MM.1S (cell line): ENCODE measurements at regions not wholly inside any gene's neighbourhood (a gene's known extent, or its start where the extent isn't known, plus 50 kb on each side); places are given as distances from the start of the nearest gene placed in this dataset.

ENCODE experiments used
- DNase-seq: peaks from one replicate; pipeline ENCODE4 v3.0.0-alpha.2; 2015
- H2AFZ ChIP-seq: fragments of 300-600 bp; sonication (generic); 2 replicates; pipeline ENCODE4 v1.6.0; 2016; ENCODE audit warnings: antibody characterized with exemption, low read length
- H3F3A ChIP-seq: fragments of 300-600 bp; sonication (generic); 2 replicates; pipeline ENCODE4 v1.6.1; 2016; ENCODE audit warnings: mild to moderate bottlenecking, antibody characterized with exemption, low read length, moderate library complexity, mixed read lengths; ENCODE audit not compliant: insufficient read depth
- H3K27ac ChIP-seq: fragments of 300-600 bp; sonication (generic); 2 replicates; pipeline ENCODE4 v1.5.1; 2016; ENCODE audit warnings: mild to moderate bottlenecking, low read length
- H3K27me3 ChIP-seq: fragments of 300-600 bp; sonication (generic); replicated peaks from 2 replicates; pipeline ENCODE4 v1.6.0; 2016; ENCODE audit warnings: low read length; ENCODE audit not compliant: insufficient read depth
- H3K36me3 ChIP-seq: fragments of 300-600 bp; sonication (generic); replicated peaks from 2 replicates; pipeline ENCODE4 v1.6.1; 2016; ENCODE audit warnings: mild to moderate bottlenecking, low read length, mixed read lengths; ENCODE audit not compliant: insufficient read depth
- H3K4me1 ChIP-seq: fragments of 300-600 bp; sonication (generic); 2 replicates; pipeline ENCODE4 v1.6.1; 2016; ENCODE audit warnings: low read length, mixed read lengths
- H3K4me2 ChIP-seq: fragments of 300-600 bp; sonication (generic); 2 replicates; pipeline ENCODE4 v1.6.0; 2016; ENCODE audit warnings: low read depth, low read length
- H3K4me3 ChIP-seq: fragments of 300-600 bp; sonication (generic); 2 replicates; pipeline ENCODE4 v1.5.1; 2016; ENCODE audit warnings: low read length, mixed read lengths
- H3K79me2 ChIP-seq: fragments of 300-600 bp; sonication (generic); 2 replicates; pipeline ENCODE4 v1.6.1; 2016; ENCODE audit warnings: mixed run types, low read length, mixed read lengths
- H3K9ac ChIP-seq: fragments of 300-600 bp; sonication (generic); 2 replicates; pipeline ENCODE4 v1.6.1; 2016; ENCODE audit warnings: low read length, mixed read lengths
- H3K9me2 ChIP-seq: fragments of 300-600 bp; sonication (generic); replicated peaks from 2 replicates; pipeline ENCODE4 v1.6.1; 2016; ENCODE audit warnings: mild to moderate bottlenecking, low read length, mixed read lengths; ENCODE audit not compliant: insufficient read depth
- H3K9me3 ChIP-seq: fragments of 300-600 bp; sonication (generic); replicated peaks from 2 replicates; pipeline ENCODE4 v1.6.1; 2016; ENCODE audit warnings: mild to moderate bottlenecking, low read length, mixed read lengths; ENCODE audit not compliant: insufficient read depth
- H4K20me1 ChIP-seq: fragments of 300-600 bp; sonication (generic); 2 replicates; pipeline ENCODE4 v1.6.1; 2016; ENCODE audit warnings: mild to moderate bottlenecking, low read length, moderate library complexity, mixed read lengths; ENCODE audit not compliant: insufficient read depth
- EZH2 ChIP-seq: fragments of 300-600 bp; sonication (generic); optimal IDR thresholded peaks from 2 replicates; pipeline ENCODE3; 2017; ENCODE audit warnings: low read depth, mild to moderate bottlenecking, antibody characterized with exemption, low read length, mixed read lengths
- EZH2phosphoT487 ChIP-seq: fragments of 300-600 bp; sonication (generic); IDR thresholded peaks from 2 replicates; pipeline ENCODE4 v1.6.1; 2018; ENCODE audit warnings: antibody characterized with exemption, low read length
- TF ChIP-seq, protein P1 (sequence below): fragments of 300-600 bp; sonication (generic); IDR thresholded peaks from 2 replicates; pipeline ENCODE4 v1.5.1; 2016; ENCODE audit warnings: antibody characterized with exemption, low read length, mixed read lengths

DNA sequence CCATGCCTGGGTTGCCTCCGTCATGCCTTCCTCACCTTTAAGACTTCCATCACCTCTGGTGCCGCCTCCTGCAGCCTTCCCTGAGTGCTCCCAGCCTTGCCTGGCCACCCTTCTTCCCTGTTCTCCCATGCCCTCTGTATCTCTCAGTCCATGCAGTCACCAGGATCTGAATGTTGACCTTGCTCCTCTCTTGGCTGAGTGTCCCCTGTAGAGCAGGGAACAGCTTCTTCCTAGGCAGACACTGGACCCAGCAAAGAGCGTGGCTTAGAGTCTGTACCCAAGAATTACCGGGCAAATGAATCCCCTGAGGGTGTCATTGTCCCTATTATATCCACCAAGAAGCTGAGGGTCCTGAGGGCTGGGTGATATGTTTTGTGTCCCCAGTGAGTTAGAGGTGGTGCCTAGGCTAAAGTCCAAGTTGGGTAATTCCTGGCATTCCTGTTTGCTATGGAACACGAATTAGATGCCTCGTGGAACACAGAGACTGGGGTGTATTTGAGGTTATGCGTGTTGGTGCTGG lies 505.6 kb downstream of the RPS24 start:
- Histone ChIP-seq H3K9me3 (no peaks in the 10 kb centered on the region), H3K9ac (no peak overlapping the region), H3K4me3 (no peak overlapping the region), H3K9me2 (no peaks in the 10 kb centered on the region), H3K36me3 (no peaks in the 10 kb centered on the region), H3K4me1 (no peaks in the 10 kb centered on the region), H2AFZ (no peak overlapping the region), H3F3A (no peaks in the 10 kb centered on the region), H3K27ac (no peak overlapping the region), H4K20me1 (no peaks in the 10 kb centered on the region), H3K4me2 (no peak overlapping the region), H3K27me3 (no peaks in the 10 kb centered on the region), H3K79me2 (no peaks in the 10 kb centered on the region)
- TF ChIP-seq, protein P1, sequence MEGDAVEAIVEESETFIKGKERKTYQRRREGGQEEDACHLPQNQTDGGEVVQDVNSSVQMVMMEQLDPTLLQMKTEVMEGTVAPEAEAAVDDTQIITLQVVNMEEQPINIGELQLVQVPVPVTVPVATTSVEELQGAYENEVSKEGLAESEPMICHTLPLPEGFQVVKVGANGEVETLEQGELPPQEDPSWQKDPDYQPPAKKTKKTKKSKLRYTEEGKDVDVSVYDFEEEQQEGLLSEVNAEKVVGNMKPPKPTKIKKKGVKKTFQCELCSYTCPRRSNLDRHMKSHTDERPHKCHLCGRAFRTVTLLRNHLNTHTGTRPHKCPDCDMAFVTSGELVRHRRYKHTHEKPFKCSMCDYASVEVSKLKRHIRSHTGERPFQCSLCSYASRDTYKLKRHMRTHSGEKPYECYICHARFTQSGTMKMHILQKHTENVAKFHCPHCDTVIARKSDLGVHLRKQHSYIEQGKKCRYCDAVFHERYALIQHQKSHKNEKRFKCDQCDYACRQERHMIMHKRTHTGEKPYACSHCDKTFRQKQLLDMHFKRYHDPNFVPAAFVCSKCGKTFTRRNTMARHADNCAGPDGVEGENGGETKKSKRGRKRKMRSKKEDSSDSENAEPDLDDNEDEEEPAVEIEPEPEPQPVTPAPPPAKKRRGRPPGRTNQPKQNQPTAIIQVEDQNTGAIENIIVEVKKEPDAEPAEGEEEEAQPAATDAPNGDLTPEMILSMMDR, result no peak
- TF ChIP-seq EZH2 (no peak), EZH2phosphoT487 (no peak)
- no peak for DNase-seq

DNA sequence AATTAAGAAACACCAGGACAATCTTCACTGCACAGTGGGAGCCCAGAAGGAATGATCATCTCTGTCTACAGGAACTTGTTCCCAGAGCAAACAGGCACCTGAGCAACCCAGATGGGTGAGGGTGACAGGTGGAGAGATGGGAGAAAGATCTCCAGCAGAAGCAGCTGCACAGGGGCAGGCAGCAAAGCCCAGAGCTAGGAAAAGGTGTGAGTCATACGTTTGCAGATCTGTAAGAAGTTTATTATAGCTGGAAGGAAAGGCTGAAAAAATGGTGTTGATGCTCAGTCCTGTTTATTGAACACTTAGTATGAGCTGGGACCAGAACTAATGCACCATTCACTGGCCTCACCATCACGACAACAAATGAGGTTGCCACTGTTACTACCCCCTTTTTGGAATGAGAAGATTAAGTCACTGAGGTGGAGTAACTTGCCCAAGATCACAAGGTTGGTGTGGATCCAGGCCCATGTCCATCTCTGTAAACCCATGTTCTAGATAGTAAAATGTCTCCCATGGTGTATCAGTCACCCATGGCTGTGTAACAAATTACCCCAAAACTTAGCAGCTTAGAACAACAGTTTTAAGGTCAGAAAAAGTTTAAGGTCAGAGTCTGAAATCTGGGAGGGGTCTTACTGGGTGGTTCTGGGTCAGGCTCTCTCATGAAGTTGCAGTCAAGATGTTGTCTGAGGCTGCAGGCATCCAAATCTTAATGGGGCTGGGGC lies 506.9 kb downstream of the RPS24 start:
- DNase-seq, result no peak
- no peaks in the 10 kb centered on the region for H4K20me1 ChIP-seq

DNA sequence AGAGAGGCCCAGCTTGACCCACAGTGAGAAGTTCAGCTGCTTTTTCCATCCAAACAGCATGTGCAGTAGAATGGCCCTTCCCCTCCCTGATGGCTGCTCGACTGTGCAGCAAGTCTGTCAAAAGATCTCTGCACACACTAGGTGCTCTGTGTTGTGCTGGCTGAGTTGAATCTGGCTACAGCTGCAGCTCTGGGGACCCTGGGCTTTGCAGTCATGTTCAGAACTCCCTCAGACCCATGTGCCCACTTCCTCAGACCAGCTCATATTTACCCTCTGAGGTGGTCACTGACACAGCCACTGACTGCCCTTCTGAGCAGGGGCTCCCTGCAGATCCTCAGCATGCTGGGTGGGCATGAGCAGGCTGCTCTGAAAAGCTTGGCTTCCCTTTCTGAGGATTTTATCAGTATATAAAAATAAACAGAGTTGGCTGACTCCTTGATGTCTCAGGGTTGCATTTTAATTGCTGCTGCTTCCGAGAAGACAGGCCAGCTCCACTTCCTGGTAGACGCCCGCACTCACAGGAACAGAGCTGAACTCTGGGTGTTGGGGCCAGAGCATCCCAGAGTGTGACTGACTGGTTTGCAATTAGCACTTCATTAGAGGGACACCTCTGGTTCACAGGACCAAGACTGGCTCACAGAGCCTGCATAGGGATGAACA lies 507.9 kb downstream of the RPS24 start:
- Histone ChIP-seq H3K4me1 (no peaks in the 10 kb centered on the region), H3F3A (no peaks in the 10 kb centered on the region), H3K9ac (no peak overlapping the region), H3K9me3 (no peaks in the 10 kb centered on the region), H2AFZ (no peak overlapping the region), H3K27ac (no peak overlapping the region), H3K4me2 (no peak overlapping the region), H3K36me3 (no peaks in the 10 kb centered on the region), H3K79me2 (no peaks in the 10 kb centered on the region), H4K20me1 (no peaks in the 10 kb centered on the region), H3K9me2 (no peaks in the 10 kb centered on the region), H3K27me3 (no peaks in the 10 kb centered on the region), H3K4me3 (no peak overlapping the region)
- TF ChIP-seq EZH2 (no peak), EZH2phosphoT487 (no peak)
- TF ChIP-seq, protein P1, result no peak
- DNase-seq, result no peak

More for the DNA sequence above, 506.9 kb downstream of the RPS24 start:
- Histone ChIP-seq H3K79me2 (no peaks in the 10 kb centered on the region), H3K27ac (no peak overlapping the region), H3K4me3 (no peak overlapping the region), H3K27me3 (no peaks in the 10 kb centered on the region), H2AFZ (no peak overlapping the region), H3K9ac (no peak overlapping the region), H3K4me1 (no peaks in the 10 kb centered on the region), H3K4me2 (no peak overlapping the region), H3K36me3 (no peaks in the 10 kb centered on the region), H3F3A (no peaks in the 10 kb centered on the region), H3K9me3 (no peaks in the 10 kb centered on the region), H3K9me2 (no peaks in the 10 kb centered on the region)
- TF ChIP-seq EZH2phosphoT487, result no peak
- no peak for TF ChIP-seq EZH2
- TF ChIP-seq, protein P1, result no peak
